HG02642 (cell line): ENCODE measurements at regions not wholly inside any gene's neighbourhood (a gene's known extent, or its start where the extent isn't known, plus 50 kb on each side); places are given as distances from the start of the nearest gene placed in this dataset.

ENCODE experiments used
- ATAC-seq: cut with Tn5 transposase; IDR thresholded peaks from one replicate; pipeline ENCODE4 v1.9.1; 2021; ENCODE audit warnings: mild to moderate bottlenecking; ENCODE audit not compliant: unreplicated experiment, poor library complexity

DNA sequence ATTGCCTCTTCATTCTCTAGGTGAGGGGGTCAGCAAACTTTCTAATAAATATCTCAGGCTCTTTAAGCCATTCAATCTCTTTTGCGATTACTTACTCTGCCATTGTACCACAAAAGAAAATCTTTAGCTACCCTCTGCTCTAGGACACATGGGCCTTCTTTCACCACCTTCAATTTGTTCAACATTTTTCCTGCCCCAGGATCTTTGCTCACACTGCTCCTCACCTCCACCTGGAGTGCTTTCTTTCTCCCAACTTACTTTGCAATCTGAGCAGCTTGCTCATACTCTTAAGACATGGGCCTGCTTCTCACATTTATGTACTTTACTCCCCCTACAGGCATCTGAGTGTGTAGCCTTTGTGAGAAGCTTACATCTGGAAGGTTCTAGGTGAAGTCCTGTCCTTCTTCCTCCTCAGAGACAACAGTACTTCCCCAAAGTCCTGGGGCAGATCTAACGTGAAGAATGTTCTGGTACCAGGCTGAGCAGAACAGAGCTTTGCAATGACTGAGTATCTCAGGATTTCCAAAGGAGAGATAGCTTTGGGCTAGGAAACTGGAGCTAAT is 55.0 kb upstream of the PRDM5 start:
- ATAC-seq: peak; percentile 93

DNA sequence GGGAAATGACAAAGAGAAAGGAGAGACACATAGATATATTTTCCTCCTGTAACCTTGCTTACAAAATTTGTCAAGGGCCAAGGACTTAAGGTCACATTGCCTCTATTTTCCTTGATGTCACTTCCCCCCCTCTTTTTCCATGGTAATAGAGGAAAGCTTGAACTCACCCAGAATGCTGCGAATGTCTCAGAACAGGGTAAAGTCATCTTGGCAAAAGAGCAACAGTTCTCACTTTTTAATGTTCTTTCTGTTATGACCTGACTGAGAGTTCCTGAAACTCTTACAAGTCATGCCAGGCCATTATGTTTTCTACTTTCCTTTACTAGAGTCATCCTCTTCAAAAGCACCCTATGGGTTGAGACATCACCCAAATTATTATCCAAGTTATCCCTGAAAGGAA is 50.7 kb upstream of the PRDM5 start:
- ATAC-seq: no peak
